SK-N-SH (cell line): ENCODE measurements at regions not wholly inside any gene's neighbourhood (a gene's known extent, or its start where the extent isn't known, plus 50 kb on each side); places are given as distances from the start of the nearest gene placed in this dataset.

Experiments used
- CHD2 ChIP-seq: fragments of 150-350 bp; IDR thresholded peaks from 2 replicates; pipeline ENCODE4 v1.6.1; 2018; ENCODE audit warnings: low read length; ENCODE audit not compliant: partially characterized antibody
- FOSL2 ChIP-seq: IDR thresholded peaks from 2 replicates; pipeline ENCODE4 v1.4.0; 2012; ENCODE audit warnings: low read depth, mild to moderate bottlenecking, moderate library complexity, borderline replicate concordance
- GABPA ChIP-seq: IDR thresholded peaks from 2 replicates; pipeline ENCODE4 v1.4.0; 2012; ENCODE audit warnings: low read depth, mild to moderate bottlenecking
- MXI1 ChIP-seq: IDR thresholded peaks from 2 replicates; pipeline ENCODE4 v1.6.1; 2012; ENCODE audit warnings: mild to moderate bottlenecking, low read depth, low read length, improper control_type of control experiment
- POLR2AphosphoS5 ChIP-seq: IDR thresholded peaks from 2 replicates; pipeline ENCODE4 v1.6.1; 2012; ENCODE audit warnings: low read depth, low read length
- SIN3A ChIP-seq: IDR thresholded peaks from 2 replicates; pipeline ENCODE4 v1.6.1; 2012; ENCODE audit warnings: low read depth, mild to moderate bottlenecking, low read length, moderate library complexity, borderline replicate concordance
- SMC3 ChIP-seq: IDR thresholded peaks from 2 replicates; pipeline ENCODE4 v1.6.1; 2012; ENCODE audit warnings: low read depth, low read length, improper control_type of control experiment
- TEAD4 ChIP-seq: IDR thresholded peaks from 2 replicates; pipeline ENCODE4 v1.4.0; 2012; ENCODE audit warnings: mild to moderate bottlenecking, borderline replicate concordance; ENCODE audit not compliant: insufficient read depth
- TF ChIP-seq, protein P1 (sequence below): fragments of 200-600 bp; sonication (generic); IDR thresholded peaks from 2 replicates; pipeline ENCODE4 v1.6.1; 2017; ENCODE audit warnings: antibody characterized with exemption, mild to moderate bottlenecking, moderate library complexity
- TF ChIP-seq, protein P2 (sequence below): IDR thresholded peaks from 2 replicates; pipeline ENCODE4 v1.6.1; 2012; ENCODE audit warnings: mild to moderate bottlenecking, low read depth, low read length, moderate library complexity

DNA sequence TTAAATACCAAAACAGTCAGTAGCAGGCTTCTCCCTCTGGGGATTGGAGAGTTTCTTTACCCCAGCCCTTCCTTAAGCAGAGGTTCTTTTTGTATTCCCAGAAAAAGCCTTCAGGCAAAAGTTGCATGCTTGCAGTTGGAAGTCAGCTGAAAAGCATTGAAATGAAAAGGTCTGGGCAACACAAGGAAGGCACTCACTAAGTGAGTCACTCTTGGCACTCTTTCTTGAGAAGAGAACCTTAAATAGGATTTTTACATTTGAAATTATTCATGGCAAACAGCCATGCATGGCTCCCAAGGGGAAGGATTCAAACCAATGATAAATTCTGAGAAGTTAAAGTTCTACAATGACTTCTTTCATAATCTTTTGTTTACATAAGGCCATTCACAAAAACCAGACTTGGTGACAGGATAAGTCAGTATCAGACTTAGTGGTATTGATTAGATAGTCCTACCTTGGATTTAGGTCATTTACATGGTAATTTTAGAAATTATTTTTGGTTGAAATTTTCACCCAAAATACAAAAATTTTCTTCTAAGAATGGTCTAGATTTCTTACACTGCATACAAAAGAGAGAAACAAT lies 2068.9 kb downstream of the PCDH7 start:
- TF ChIP-seq GABPA (no peak), FOSL2 (no peak), POLR2AphosphoS5 (no peak), MXI1 (no peak), TEAD4 (no peak), CHD2 (no peak), SMC3 (no peak), SIN3A (no peak)
- TF ChIP-seq, protein P1, sequence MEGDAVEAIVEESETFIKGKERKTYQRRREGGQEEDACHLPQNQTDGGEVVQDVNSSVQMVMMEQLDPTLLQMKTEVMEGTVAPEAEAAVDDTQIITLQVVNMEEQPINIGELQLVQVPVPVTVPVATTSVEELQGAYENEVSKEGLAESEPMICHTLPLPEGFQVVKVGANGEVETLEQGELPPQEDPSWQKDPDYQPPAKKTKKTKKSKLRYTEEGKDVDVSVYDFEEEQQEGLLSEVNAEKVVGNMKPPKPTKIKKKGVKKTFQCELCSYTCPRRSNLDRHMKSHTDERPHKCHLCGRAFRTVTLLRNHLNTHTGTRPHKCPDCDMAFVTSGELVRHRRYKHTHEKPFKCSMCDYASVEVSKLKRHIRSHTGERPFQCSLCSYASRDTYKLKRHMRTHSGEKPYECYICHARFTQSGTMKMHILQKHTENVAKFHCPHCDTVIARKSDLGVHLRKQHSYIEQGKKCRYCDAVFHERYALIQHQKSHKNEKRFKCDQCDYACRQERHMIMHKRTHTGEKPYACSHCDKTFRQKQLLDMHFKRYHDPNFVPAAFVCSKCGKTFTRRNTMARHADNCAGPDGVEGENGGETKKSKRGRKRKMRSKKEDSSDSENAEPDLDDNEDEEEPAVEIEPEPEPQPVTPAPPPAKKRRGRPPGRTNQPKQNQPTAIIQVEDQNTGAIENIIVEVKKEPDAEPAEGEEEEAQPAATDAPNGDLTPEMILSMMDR: no peak
- TF ChIP-seq, protein P2, sequence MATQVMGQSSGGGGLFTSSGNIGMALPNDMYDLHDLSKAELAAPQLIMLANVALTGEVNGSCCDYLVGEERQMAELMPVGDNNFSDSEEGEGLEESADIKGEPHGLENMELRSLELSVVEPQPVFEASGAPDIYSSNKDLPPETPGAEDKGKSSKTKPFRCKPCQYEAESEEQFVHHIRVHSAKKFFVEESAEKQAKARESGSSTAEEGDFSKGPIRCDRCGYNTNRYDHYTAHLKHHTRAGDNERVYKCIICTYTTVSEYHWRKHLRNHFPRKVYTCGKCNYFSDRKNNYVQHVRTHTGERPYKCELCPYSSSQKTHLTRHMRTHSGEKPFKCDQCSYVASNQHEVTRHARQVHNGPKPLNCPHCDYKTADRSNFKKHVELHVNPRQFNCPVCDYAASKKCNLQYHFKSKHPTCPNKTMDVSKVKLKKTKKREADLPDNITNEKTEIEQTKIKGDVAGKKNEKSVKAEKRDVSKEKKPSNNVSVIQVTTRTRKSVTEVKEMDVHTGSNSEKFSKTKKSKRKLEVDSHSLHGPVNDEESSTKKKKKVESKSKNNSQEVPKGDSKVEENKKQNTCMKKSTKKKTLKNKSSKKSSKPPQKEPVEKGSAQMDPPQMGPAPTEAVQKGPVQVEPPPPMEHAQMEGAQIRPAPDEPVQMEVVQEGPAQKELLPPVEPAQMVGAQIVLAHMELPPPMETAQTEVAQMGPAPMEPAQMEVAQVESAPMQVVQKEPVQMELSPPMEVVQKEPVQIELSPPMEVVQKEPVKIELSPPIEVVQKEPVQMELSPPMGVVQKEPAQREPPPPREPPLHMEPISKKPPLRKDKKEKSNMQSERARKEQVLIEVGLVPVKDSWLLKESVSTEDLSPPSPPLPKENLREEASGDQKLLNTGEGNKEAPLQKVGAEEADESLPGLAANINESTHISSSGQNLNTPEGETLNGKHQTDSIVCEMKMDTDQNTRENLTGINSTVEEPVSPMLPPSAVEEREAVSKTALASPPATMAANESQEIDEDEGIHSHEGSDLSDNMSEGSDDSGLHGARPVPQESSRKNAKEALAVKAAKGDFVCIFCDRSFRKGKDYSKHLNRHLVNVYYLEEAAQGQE: no peak
